Endodermal cell (in vitro differentiated cells): ENCODE measurements at regions not wholly inside any gene's neighbourhood (a gene's known extent, or its start where the extent isn't known, plus 50 kb on each side); places are given as distances from the start of the nearest gene placed in this dataset.

Experiments used
- DNase-seq: peaks from one replicate; pipeline ENCODE4 v3.0.0-alpha.2; 2017
- H3K27ac ChIP-seq: 2 replicates; pipeline ENCODE4 v1.5.1; 2013; ENCODE audit warnings: mild to moderate bottlenecking, low read depth, low read length, moderate library complexity
- H3K27me3 ChIP-seq: 2 replicates; pipeline ENCODE4 v1.6.1; 2013; ENCODE audit warnings: mild to moderate bottlenecking, low read length, moderate library complexity; ENCODE audit not compliant: insufficient read depth, control insufficient read depth, poor library complexity, severe bottlenecking
- H3K36me3 ChIP-seq: 2 replicates; pipeline ENCODE4 v1.7.0; 2013; ENCODE audit warnings: mild to moderate bottlenecking, low read length, moderate library complexity; ENCODE audit not compliant: control insufficient read depth, insufficient read depth
- H3K4me1 ChIP-seq: one replicate; pipeline ENCODE4 v1.7.0; 2013; ENCODE audit warnings: low read length; ENCODE audit not compliant: control insufficient read depth, insufficient read depth
- H3K4me3 ChIP-seq: 2 replicates; pipeline ENCODE4 v1.5.1; 2013; ENCODE audit warnings: mild to moderate bottlenecking, low read length, moderate library complexity
- H3K9ac ChIP-seq: 2 replicates; pipeline ENCODE4 v1.6.1; 2013; ENCODE audit warnings: mild to moderate bottlenecking, low read length, moderate library complexity; ENCODE audit not compliant: poor library complexity, severe bottlenecking; ENCODE audit errors: extremely low read depth
- H3K9me3 ChIP-seq: 2 replicates; pipeline ENCODE4 v1.6.1; 2013; ENCODE audit warnings: mild to moderate bottlenecking, low read length, moderate library complexity; ENCODE audit not compliant: control insufficient read depth
- H3K27ac Mint-ChIP-seq: 2 replicates; pipeline ENCODE4 v1.8.0; 2020; ENCODE audit warnings: mixed read lengths
- H3K27me3 Mint-ChIP-seq: 2 replicates; pipeline ENCODE4 v1.8.0; 2021; ENCODE audit warnings: mild to moderate bottlenecking, mixed read lengths; ENCODE audit not compliant: insufficient read depth
- H3K36me3 Mint-ChIP-seq: 2 replicates; pipeline ENCODE4 v1.8.0; 2020; ENCODE audit warnings: low read depth, mixed read lengths
- H3K4me1 Mint-ChIP-seq: 2 replicates; pipeline ENCODE4 v1.8.0; 2020; ENCODE audit warnings: mixed read lengths
- H3K4me3 Mint-ChIP-seq: 2 replicates; pipeline ENCODE4 v1.8.0; 2020; ENCODE audit warnings: mild to moderate bottlenecking, moderate library complexity, mixed read lengths
- H3K9me3 Mint-ChIP-seq: 2 replicates; pipeline ENCODE4 v1.8.0; 2020; ENCODE audit warnings: mild to moderate bottlenecking, mixed read lengths
- WGBS, 2 experiments: methylation state at CpG; one replicate each; pipeline versions ENCODE4 v1.1.5 to v1.1.7; 2013; ENCODE audit warnings: missing lambda C conversion rate in 2 of 2, mixed read lengths in 1 of 2; ENCODE audit not compliant: insufficient coverage in 1 of 2, insufficient read length in 1 of 2; 5-methylcytosine and 5-hydroxymethylcytosine counted together
- TF ChIP-seq, protein P1 (sequence below): fragments of 200-600 bp; sonication (generic); conservative IDR thresholded peaks from 2 replicates; pipeline ENCODE4 v1.5.0; 2021; ENCODE audit warnings: antibody characterized with exemption, mild to moderate bottlenecking

- Histone ChIP-seq H3K9me3 (no peaks in the 10 kb centered on the region), H3K27ac (no peak overlapping the region), H3K4me1 (no peaks in the 10 kb centered on the region), H3K36me3 (no peaks in the 10 kb centered on the region), H3K9ac (no peak overlapping the region), H3K27me3 (peaks cover 5% of the 10 kb centered on the region), H3K4me3 (no peak overlapping the region)
- peaks cover 2% of the 10 kb centered on the region for H3K27me3 Mint-ChIP-seq
- no peaks in the 10 kb centered on the region for H3K36me3 Mint-ChIP-seq
- no peak overlapping the region for H3K27ac Mint-ChIP-seq
- TF ChIP-seq, protein P1, sequence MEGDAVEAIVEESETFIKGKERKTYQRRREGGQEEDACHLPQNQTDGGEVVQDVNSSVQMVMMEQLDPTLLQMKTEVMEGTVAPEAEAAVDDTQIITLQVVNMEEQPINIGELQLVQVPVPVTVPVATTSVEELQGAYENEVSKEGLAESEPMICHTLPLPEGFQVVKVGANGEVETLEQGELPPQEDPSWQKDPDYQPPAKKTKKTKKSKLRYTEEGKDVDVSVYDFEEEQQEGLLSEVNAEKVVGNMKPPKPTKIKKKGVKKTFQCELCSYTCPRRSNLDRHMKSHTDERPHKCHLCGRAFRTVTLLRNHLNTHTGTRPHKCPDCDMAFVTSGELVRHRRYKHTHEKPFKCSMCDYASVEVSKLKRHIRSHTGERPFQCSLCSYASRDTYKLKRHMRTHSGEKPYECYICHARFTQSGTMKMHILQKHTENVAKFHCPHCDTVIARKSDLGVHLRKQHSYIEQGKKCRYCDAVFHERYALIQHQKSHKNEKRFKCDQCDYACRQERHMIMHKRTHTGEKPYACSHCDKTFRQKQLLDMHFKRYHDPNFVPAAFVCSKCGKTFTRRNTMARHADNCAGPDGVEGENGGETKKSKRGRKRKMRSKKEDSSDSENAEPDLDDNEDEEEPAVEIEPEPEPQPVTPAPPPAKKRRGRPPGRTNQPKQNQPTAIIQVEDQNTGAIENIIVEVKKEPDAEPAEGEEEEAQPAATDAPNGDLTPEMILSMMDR: no peak
- no peak overlapping the region for H3K4me3 Mint-ChIP-seq
- 38 to 43% methylated on average over 1 to 6 of the region's 6 CpGs for WGBS, 2 experiments
- DNase-seq: peak; percentile 70
- H3K9me3 Mint-ChIP-seq: no peaks in the 10 kb centered on the region
- no peaks in the 10 kb centered on the region for H3K4me1 Mint-ChIP-seq
Measured at GRCh38 chr16:17784073-17784472, 313.3 kb upstream of the XYLT1 start.

GRCh38 chr16:17780181-17780580 is 309.4 kb upstream of the XYLT1 start:
- Mint-ChIP-seq H3K27ac (no peak overlapping the region), H3K36me3 (no peaks in the 10 kb centered on the region), H3K4me3 (no peak overlapping the region), H3K4me1 (peaks cover 7% of the 10 kb centered on the region), H3K27me3 (peaks cover 2% of the 10 kb centered on the region), H3K9me3 (no peaks in the 10 kb centered on the region)
- no peaks in the 10 kb centered on the region for H3K9me3 ChIP-seq
- no peak overlapping the region for H3K27ac ChIP-seq
- H3K4me3 ChIP-seq: no peak overlapping the region
- no peaks in the 10 kb centered on the region for H3K4me1 ChIP-seq
- H3K27me3 ChIP-seq: peaks cover 5% of the 10 kb centered on the region
- H3K9ac ChIP-seq: no peak overlapping the region
- DNase-seq: no peak
- 74 to 79% methylated on average over 4 to 5 of the region's 5 CpGs for WGBS, 2 experiments
- TF ChIP-seq, protein P1: no peak
- no peaks in the 10 kb centered on the region for H3K36me3 ChIP-seq

GRCh38 chr16:17777408-17777863 is 306.7 kb upstream of the XYLT1 start:
- Mint-ChIP-seq H3K9me3 (no peaks in the 10 kb centered on the region), H3K27ac (no peak overlapping the region), H3K4me3 (no peak overlapping the region), H3K36me3 (no peaks in the 10 kb centered on the region), H3K27me3 (peaks cover under 1% of the 10 kb centered on the region), H3K4me1 (peaks cover 12% of the 10 kb centered on the region)
- peaks cover 4% of the 10 kb centered on the region for H3K4me1 ChIP-seq
- no peak overlapping the region for H3K27ac ChIP-seq
- H3K9ac ChIP-seq: no peak overlapping the region
- no peak overlapping the region for H3K4me3 ChIP-seq
- WGBS, 2 experiments: 50 to 67% methylated on average over 2 to 3 of the region's 3 CpGs
- TF ChIP-seq, protein P1: no peak
- peak; percentile 67 for DNase-seq
- no peaks in the 10 kb centered on the region for H3K27me3 ChIP-seq
- H3K36me3 ChIP-seq: no peaks in the 10 kb centered on the region
- H3K9me3 ChIP-seq: no peaks in the 10 kb centered on the region
